ENCODE measurements at regions not wholly inside any gene's neighbourhood (a gene's known extent, or its start where the extent isn't known, plus 50 kb on each side); places are given as distances from the start of the nearest gene placed in this dataset.
"Not testable (repeated sequence)": the region's sequence is repeated elsewhere in the genome, so short reads cannot be mapped to it uniquely, and the experiment has no call there.

- FAIRE-seq, result no peak
Observed at GRCh38 chr3:72065872-72066641, 281.1 kb upstream of the PROK2 start.

- FAIRE-seq, result no peak
Observed at GRCh38 chr3:72065236-72065635, 280.3 kb upstream of the PROK2 start.

- FAIRE-seq, result not testable (repeated sequence)
Observed at GRCh38 chr3:72064727-72065126, 279.8 kb upstream of the PROK2 start.

DNA sequence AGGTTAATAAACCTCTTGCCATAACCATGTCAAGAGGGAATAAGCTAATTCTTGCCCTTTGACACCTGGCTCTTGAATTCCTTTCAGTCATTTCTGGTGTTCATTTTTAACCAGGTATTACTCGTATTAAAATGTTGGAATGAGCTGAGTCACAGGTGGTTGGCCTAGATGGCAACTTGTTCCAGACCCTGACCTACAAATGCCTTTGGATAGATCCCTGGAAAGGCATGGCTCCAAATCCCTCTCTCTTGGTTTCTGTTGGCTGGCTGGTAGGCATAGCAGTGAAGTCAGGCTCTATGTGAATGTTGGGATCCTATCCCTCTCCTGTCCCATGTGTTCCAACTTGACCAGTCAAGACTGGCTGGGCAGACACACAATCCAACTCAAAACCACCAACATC, 277.1 kb upstream of the PROK2 start:
- FAIRE-seq, result no peak

DNA sequence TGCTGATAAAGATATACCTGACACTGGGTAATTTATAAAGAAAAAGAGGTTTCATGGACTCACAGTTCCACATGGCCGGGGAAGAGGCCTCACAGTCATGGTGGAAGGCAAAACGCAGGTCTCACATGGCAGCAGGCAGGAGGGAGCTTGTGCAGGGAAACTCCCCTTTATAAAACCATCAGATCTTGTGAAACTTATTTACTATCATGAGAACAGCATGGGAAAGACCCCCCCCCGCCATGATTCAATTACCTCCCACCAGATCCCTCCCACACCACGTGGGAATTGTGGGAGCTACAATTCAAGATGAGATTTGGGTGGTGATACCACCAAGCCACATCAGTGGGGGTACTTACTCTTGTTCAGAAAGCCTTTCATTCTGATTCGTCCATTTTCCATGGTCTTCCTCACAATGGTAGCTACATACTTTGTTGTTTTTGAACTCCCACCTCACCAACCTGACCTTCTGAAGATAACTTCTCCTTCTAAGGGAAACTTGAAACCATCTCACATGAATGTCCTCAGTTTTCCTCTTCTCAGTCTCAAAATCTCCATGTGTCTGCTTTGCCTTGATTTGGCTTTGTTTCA, 275.6 kb upstream of the PROK2 start:
- FAIRE-seq, result no peak

DNA sequence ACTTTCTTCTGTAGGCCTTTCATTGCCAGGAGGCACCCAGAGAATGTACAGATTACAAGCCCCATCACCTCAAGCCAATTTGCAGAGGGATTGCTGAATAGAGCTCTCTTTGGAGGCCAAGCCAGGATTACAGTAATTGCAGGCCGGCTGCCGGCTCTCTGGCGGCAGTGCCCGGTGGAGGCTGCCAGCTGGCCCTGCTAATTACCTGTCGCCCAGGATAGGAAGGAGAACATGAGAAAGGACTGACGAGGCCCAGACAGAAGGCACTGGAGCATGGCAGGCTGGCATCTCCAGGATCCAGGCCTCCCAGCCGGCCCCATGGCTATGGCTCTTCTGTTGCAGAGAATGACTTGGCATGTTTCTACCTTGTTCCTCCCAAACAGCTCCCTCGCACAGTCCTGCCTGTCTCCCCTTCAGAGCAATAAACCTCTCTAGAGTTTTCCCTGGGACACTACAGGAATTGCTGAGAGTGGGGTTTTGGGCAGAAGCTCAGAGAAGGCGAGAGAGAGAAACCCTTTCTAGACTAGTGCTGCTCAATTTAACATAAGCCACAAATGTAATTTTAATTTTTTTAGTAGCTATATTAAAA, 273.6 kb upstream of the PROK2 start:
- FAIRE-seq, result no peak

GRCh38 chr3:72055436-72055835, 270.5 kb upstream of the PROK2 start:
- no peak for FAIRE-seq

- no peak for FAIRE-seq
Observed at GRCh38 chr3:72054976-72055375, 270.0 kb upstream of the PROK2 start.

DNA sequence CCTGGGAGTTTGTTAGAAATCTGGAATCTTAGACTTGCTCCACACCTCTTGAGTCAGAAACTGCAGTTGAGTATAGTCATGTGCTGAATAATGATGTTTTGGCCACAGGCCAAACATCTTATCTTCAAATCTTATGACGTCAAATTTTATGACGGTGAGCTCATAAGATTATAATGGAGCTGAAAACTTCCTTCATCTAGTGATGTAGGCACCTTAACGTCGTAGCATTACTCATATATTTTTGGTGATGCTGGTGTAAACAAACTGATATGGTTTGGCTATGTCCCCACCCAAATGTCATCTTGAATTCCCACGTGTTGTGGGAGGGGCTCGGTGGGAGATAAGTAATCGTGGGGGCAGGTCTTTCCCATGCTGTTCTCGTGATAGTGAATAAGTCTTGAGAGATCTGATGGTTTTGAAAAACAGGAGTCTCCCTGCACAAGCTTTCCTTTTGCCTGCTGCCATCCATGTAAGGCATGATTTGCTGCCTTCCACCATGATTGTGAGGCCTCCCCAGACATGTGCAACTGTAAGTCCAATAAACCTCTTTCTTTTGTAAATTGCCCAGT, 268.0 kb upstream of the PROK2 start:
- no peak for FAIRE-seq

DNA sequence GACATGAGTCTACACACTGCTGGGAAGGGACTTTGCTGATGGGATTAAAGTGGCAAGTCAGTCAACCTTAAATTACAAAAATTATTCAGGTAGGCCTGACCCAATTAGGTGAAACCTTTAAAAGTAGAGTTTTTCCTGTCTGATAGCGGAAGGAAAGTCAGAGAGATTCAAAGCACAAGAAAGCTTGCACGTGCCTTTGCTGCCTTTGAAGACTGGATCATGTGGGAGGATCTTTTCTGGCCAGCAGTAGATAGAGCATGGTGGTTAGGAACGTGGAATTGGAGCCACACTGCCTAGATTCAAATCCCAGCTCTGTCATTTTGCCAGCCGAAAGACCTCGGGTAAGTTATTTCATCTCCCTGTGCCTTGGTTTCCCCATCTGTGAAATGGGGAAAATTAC, 265.8 kb upstream of the PROK2 start:
- no peak for FAIRE-seq

DNA sequence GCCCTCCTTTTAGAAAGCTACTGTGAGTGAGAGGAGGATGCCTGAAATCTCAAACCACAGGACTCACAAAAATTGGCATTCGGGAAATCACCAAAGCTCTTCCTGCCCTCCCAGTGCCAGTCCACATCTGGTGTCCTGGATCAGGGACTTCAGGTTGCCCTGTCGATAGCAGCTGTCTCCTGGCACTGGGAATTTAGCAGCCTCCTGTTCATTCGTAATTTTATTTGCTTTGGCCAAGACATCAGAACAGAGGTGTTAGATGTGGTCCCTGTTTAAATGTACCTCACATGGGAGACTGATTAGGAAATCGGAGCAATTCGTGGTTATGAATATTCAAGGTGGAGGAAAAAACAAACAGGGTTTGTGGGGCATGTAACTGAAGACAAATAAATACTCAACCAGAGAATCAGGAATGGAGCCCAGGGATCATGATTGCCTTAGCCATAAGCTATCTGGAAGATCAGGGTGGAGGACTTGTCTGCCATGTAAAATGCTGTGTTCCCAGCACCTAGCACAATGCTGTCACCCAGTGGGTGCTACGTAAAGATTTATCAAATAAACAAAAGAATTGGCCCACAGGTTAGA, 265.2 kb upstream of the PROK2 start:
- FAIRE-seq, result no peak

GRCh38 chr3:72049300-72049699, 264.4 kb upstream of the PROK2 start:
- no peak for FAIRE-seq

DNA sequence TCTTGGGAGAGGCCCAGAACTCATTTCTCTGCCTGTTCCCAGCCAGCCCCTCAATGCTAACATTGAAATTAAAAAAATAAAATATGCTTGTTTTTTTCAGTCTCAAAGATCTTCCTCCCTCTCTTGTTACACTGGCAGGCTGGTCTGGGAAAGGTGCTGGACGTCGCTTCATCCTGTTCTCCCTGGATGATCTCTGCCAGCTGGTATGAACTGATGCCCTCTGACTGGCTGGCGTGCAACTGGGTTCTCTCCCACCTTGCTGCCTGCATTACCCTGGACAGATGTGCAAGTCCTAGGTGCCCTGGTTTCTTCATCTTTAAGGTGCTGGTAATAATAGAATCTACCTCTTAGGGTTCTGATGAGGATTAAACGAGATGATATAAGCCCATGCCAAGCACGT, 263.9 kb upstream of the PROK2 start:
- FAIRE-seq, result no peak

DNA sequence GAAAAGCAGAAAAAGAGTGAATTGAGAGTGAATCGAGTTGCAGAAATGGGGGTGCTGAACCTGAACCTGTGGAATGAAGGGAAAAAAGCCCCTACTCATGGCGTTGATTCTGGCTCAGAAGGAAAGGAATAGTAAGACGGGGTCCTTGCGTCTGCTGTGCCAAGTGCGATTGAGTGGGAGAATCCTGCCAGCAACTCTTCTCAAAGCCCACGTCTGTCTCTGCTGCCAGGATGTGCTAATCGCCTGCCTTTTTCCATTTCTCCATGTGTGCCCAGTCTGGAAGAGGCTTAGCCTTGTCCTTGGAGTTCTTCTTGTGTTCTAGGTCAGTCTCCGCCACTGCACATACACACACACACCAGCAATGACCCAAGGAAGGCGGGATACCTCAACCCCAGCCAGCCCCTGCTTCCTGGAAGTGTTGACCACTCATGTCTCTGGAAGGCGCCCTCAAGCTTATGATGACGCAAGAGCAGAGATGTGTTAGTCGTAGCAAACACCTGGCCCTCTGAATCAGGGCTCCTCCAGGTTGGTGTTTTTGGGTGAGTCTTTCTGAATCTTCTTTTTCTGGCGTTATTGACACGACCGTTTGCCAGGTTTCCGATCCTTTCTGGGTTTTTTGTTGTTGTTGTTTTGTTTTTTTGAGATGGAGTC, 262.4 kb upstream of the PROK2 start:
- no peak for FAIRE-seq

DNA sequence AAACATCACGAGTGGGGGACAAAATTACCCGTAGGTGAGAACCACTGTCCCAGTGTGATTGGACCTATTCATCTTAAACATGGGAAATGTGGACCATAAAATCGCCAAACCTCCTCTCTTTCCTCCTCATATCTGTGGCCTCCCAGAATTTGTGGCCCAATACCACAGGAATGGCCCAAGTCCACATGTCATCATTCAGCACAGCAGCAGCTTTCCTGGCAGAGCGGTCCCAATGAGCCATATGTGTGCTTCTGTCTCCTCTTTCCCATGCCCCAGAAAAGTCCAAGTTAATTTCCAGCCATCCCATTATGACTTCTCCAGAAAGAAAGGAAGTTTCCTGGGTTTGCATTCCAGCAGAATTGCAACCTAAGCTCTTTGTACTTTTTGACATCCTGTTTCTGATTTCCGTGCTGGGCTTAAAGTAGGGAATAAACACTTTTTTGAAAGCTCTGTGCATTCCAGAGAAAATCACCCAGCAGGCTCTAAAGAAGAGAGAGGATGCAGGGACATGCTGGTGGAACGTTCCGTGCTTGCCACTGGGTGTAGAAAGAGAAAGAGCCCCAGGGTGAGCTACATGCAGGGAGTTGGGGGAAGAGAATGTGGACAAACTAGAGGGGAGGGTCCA, 259.4 kb upstream of the PROK2 start:
- FAIRE-seq, result no peak

DNA sequence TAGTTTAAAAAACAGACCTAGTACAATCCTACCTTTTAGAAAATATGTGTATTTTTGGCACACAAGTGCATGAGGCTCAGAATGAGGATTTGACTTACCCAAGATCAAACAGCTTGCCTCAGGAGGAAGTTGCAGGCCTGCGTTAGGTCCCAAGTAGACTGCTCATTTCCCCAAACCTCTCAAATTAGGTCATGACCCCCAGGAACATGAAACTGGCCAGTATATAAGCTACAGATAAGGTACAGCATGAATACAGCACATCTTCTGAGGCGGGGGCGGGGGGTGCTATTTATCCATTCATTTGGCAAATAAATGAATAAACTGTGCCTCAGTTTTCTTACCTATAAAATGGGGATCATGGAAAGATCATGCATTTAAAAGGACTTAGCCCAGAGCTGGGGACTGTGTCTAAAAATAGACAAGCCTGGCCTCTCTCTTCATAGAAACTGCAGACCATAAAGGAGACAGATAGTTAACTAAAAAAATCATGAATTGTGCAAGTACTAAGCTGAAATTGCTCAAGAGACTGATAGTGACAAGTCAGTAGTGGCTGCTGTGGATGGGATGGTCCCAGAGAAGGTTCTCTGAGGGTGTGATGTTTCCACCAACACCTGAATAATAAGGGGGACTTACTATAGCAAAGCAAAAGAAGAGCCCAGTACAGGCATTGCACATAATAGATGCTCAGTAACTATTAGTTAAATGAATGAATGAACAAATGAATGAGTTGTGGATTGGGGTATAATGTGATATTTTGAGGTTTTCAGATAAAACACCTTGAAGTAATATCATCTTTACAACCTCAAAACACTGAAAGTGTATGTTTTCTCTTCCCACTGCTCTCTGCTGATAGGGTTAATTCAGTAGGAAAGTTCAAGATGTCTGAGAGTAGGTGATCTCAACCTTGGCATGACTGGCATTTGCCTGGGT, 258.5 kb upstream of the PROK2 start:
- no peak for FAIRE-seq

- FAIRE-seq, result no peak
Observed at GRCh38 chr3:72042397-72043203, 257.7 kb upstream of the PROK2 start.

GRCh38 chr3:72041511-72041910, 256.6 kb upstream of the PROK2 start:
- no peak for FAIRE-seq

GRCh38 chr3:72041076-72041475, 256.1 kb upstream of the PROK2 start:
- FAIRE-seq, result no peak

DNA sequence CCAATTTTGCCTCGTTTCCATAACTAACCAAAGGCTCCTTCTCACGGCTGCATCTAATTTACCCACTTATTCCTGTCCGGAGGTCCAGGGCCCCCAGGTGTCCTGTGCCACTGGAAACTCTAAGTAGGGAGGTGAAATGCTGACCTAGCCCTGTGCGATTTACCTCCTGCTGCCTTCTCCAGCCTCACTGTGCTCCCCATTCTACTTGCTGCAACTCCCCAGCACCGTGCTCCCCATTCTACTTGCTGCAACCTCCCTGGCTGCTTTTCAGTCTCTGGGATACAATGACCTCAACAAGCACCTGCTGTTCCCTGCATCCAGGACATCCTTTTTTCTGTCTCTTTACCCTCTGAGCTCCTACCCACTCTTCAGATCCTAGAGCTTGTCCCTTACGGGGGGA, 254.7 kb upstream of the PROK2 start:
- no peak for FAIRE-seq

DNA sequence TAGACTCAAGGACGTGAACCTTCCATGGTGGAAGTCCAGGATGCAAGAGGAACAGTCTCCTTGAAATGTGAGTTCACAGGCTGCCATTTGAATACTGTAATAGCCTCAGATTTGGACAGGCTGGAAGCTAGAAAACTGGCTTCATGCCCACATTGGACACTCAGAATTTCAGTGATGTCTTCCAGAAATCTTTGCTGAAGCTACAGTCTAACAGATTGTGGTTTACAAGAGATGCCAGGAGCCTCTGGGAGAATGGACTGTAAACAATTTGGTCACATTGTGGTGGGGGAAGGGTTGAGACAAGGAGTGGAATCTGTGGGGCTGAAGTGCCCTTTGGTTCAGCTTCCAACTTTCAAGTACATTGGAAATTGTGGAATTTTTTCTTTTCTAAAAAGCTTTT, 252.0 kb upstream of the PROK2 start:
- no peak for FAIRE-seq
